IMR-90 (cell line): ENCODE measurements at regions not wholly inside any gene's neighbourhood (a gene's known extent, or its start where the extent isn't known, plus 50 kb on each side); places are given as distances from the start of the nearest gene placed in this dataset.

Experiments
- ATAC-seq: fragments of 200-7000 bp; cut with Tn5 transposase; 2 replicates; pipeline ENCODE4 v1.9.1; 2020; ENCODE audit warnings: low read depth, mild to moderate bottlenecking, moderate library complexity
- BruUV-seq: library from RNA; stranded (reverse); fragments of 400-500 nt; replicated peaks from 2 replicates; lab custom pipeline; 2021; lab: Mats Ljungman, UMichigan
- CTCF ChIA-PET: fragments of 300-600 bp; formaldehyde crosslinking; extraction: SDS; loops from one replicate; lab custom pipeline; 2021; ENCODE audit warnings: antibody characterized with exemption; lab: Yijun Ruan, JAX
- POLR2A ChIA-PET: fragments of 300-600 bp; sonication (Branson Sonifier 250); formaldehyde crosslinking; loops from one replicate; lab custom pipeline; 2022; ENCODE audit warnings: antibody characterized with exemption; ENCODE audit not compliant: unreplicated experiment; lab: Charles Lee
- DNase-seq: peaks from one replicate; pipeline ENCODE4 v3.0.0; 2013
- H2AFZ ChIP-seq: replicated peaks from 2 replicates; pipeline ENCODE3; 2013; ENCODE audit warnings: low read length, mild to moderate bottlenecking; ENCODE audit not compliant: poor library complexity
- H2AK5ac ChIP-seq: 2 replicates; pipeline ENCODE4 v1.6.1; 2013; ENCODE audit warnings: low read depth, low read length, inconsistent platforms
- H2AK9ac ChIP-seq: replicated peaks from 2 replicates; pipeline ENCODE3; 2013; ENCODE audit warnings: mild to moderate bottlenecking, low read depth, low read length, moderate library complexity; ENCODE audit not compliant: poor library complexity
- H2BK120ac ChIP-seq: 2 replicates; pipeline ENCODE4 v1.6.1; 2013; ENCODE audit warnings: low read depth, low read length, inconsistent platforms
- H2BK15ac ChIP-seq: 3 replicates; pipeline ENCODE4 v1.6.1; 2013; ENCODE audit warnings: low read depth, low read length, inconsistent platforms
- H2BK20ac ChIP-seq: 2 replicates; pipeline ENCODE4 v1.6.1; 2013; ENCODE audit warnings: low read depth, mild to moderate bottlenecking, inconsistent platforms, low read length, moderate library complexity
- H2BK5ac ChIP-seq: 2 replicates; pipeline ENCODE4 v1.6.1; 2013; ENCODE audit warnings: mild to moderate bottlenecking, low read depth, low read length, inconsistent platforms; ENCODE audit not compliant: poor library complexity, severe bottlenecking
- H3K14ac ChIP-seq: replicated peaks from 2 replicates; pipeline ENCODE4 v1.6.1; 2013; ENCODE audit warnings: low read depth, low read length, inconsistent platforms
- H3K18ac ChIP-seq: 2 replicates; pipeline ENCODE4 v1.6.1; 2013; ENCODE audit warnings: low read depth, low read length, control low read depth
- H3K23ac ChIP-seq: 2 replicates; pipeline ENCODE4 v1.6.1; 2013; ENCODE audit warnings: low read depth, low read length, inconsistent platforms
- H3K27ac ChIP-seq: 2 replicates; pipeline ENCODE4 v1.5.1; 2013; ENCODE audit warnings: mild to moderate bottlenecking, control low read depth, low read length; ENCODE audit not compliant: insufficient read depth
- H3K27me3 ChIP-seq: 2 replicates; pipeline ENCODE4 v1.6.1; 2013; ENCODE audit warnings: low read length; ENCODE audit not compliant: control insufficient read depth, insufficient read depth
- H3K36me3 ChIP-seq: 2 replicates; pipeline ENCODE4 v1.6.1; 2013; ENCODE audit warnings: low read length, mixed read lengths; ENCODE audit not compliant: control insufficient read depth, insufficient read depth
- H3K4ac ChIP-seq: 2 replicates; pipeline ENCODE4 v1.6.1; 2013; ENCODE audit warnings: low read depth, low read length, inconsistent platforms
- H3K4me1 ChIP-seq: 2 replicates; pipeline ENCODE4 v1.6.1; 2013; ENCODE audit warnings: low read length, mixed read lengths; ENCODE audit not compliant: control insufficient read depth, insufficient read depth
- H3K4me2 ChIP-seq: 2 replicates; pipeline ENCODE4 v1.6.1; 2013; ENCODE audit warnings: low read depth, mild to moderate bottlenecking, control low read depth, low read length, moderate library complexity
- H3K4me3 ChIP-seq: 2 replicates; pipeline ENCODE4 v1.5.1; 2013; ENCODE audit warnings: low read depth, mild to moderate bottlenecking, control low read depth, low read length, moderate library complexity; ENCODE audit not compliant: insufficient read depth
- H3K56ac ChIP-seq: 2 replicates; pipeline ENCODE4 v1.6.1; 2013; ENCODE audit warnings: low read length, inconsistent platforms; ENCODE audit not compliant: insufficient read depth; ENCODE audit errors: extremely low read depth
- H3K79me1 ChIP-seq, 2 experiments: 2 replicates each; pipeline ENCODE4 v1.6.1; 2013; ENCODE audit warnings: low read length in 2 of 2, inconsistent platforms in 1 of 2, low read depth in 1 of 2
- H3K9ac ChIP-seq: 2 replicates; pipeline ENCODE4 v1.6.1; 2013; ENCODE audit warnings: low read depth, low read length, control low read depth
- H3K9me1 ChIP-seq: 2 replicates; pipeline ENCODE4 v1.6.1; 2013; ENCODE audit warnings: low read length, inconsistent platforms; ENCODE audit not compliant: insufficient read depth
- H3K9me3 ChIP-seq: 2 replicates; pipeline ENCODE4 v1.6.1; 2013; ENCODE audit warnings: low read length; ENCODE audit not compliant: control insufficient read depth, insufficient read depth
- H4K20me1 ChIP-seq: 2 replicates; pipeline ENCODE4 v1.6.1; 2013; ENCODE audit warnings: low read length, inconsistent platforms; ENCODE audit not compliant: insufficient read depth
- H4K5ac ChIP-seq: 2 replicates; pipeline ENCODE4 v1.6.1; 2013; ENCODE audit warnings: mild to moderate bottlenecking, low read depth, low read length, control low read depth
- H4K8ac ChIP-seq, 2 experiments: 2 replicates each; pipeline ENCODE4 v1.6.1; 2013; ENCODE audit warnings: low read depth in 2 of 2, low read length in 2 of 2, control low read depth in 1 of 2, inconsistent platforms in 1 of 2
- H4K91ac ChIP-seq: 2 replicates; pipeline ENCODE4 v1.6.1; 2013; ENCODE audit warnings: low read depth, low read length, inconsistent platforms; ENCODE audit not compliant: insufficient read depth
- BHLHE40 ChIP-seq: fragments of 150-350 bp; IDR thresholded peaks from 2 replicates; pipeline ENCODE4 v1.6.1; 2016; ENCODE audit warnings: mild to moderate bottlenecking, low read depth, low read length
- CHD1 ChIP-seq: IDR thresholded peaks from 2 replicates; pipeline ENCODE4 v1.6.1; 2012; ENCODE audit warnings: low read depth, low read length, improper control_type of control experiment
- ELK1 ChIP-seq: fragments of 150-350 bp; IDR thresholded peaks from 2 replicates; pipeline ENCODE4 v1.6.1; 2016; ENCODE audit warnings: low read depth, mild to moderate bottlenecking, low read length, moderate library complexity, borderline replicate concordance
- MAFK ChIP-seq: IDR thresholded peaks from 2 replicates; pipeline ENCODE4 v1.6.1; 2012; ENCODE audit warnings: low read depth, low read length, improper control_type of control experiment
- MAZ ChIP-seq: IDR thresholded peaks from 2 replicates; pipeline ENCODE4 v1.6.1; 2012; ENCODE audit warnings: low read depth, mild to moderate bottlenecking, low read length, improper control_type of control experiment, moderate library complexity, borderline replicate concordance
- POLR2A ChIP-seq: IDR thresholded peaks from 2 replicates; pipeline ENCODE4 v1.6.1; 2012; ENCODE audit warnings: mild to moderate bottlenecking, low read depth, low read length
- RFX5 ChIP-seq: IDR thresholded peaks from 2 replicates; pipeline ENCODE4 v1.8.0; 2012; ENCODE audit warnings: low read depth, mild to moderate bottlenecking, low read length, moderate library complexity
- WGBS, 2 experiments: methylation state at CpG; one replicate each; pipeline versions ENCODE4 v1.1.5 to v1.1.7; 2013; ENCODE audit warnings: missing lambda C conversion rate in 2 of 2; ENCODE audit not compliant: insufficient read length in 1 of 2; ENCODE audit errors: extremely low coverage in 2 of 2; 5-methylcytosine and 5-hydroxymethylcytosine counted together
- dilution Hi-C: fragments of 300-500 bp; cut with HindIII; formaldehyde crosslinking; loops from one replicate; pipeline ENCODE4 v1.14.3; 2018; ENCODE audit warnings: low sequenced_read_pairs; ENCODE audit not compliant: unreplicated experiment
- in situ Hi-C: fragments of 300-500 bp; cut with MboI; formaldehyde crosslinking; loops from 3 replicates; pipeline ENCODE4 v1.14.3; 2019; ENCODE audit warnings: low sequenced_read_pairs, inconsistent platforms, mixed read lengths
- intact Hi-C: fragments of 100-400 bp; cut with micrococcal nuclease; formaldehyde crosslinking; loops from 2 replicates; pipeline ENCODE4 v1.10.0; 2022
- TF ChIP-seq, protein P1 (sequence below): fragments of 150-350 bp; IDR thresholded peaks from 2 replicates; pipeline ENCODE4 v1.6.1; 2017; ENCODE audit warnings: mild to moderate bottlenecking, antibody characterized with exemption, low read length, low read depth

GRCh38 chrX:88072339-88073030 is 554.9 kb downstream of the KLHL4 start:
- no peak overlapping the region for H2AFZ ChIP-seq
- H3K23ac ChIP-seq, result no peak overlapping the region
- H4K5ac ChIP-seq, result no peak overlapping the region
- POLR2A ChIA-PET, result no interaction called here
- H3K56ac ChIP-seq, result no peak overlapping the region
- H2AK9ac ChIP-seq, result no peak overlapping the region
- no peak overlapping the region for H3K4me3 ChIP-seq
- H2BK15ac ChIP-seq, result no peak overlapping the region
- dilution Hi-C loops (no loop called here), in situ Hi-C loops (no loop called here), intact Hi-C loops (no loop called here)
- no peak for ATAC-seq
- H3K4ac ChIP-seq, result no peak overlapping the region
- no peak overlapping the region for H3K18ac ChIP-seq
- WGBS, 2 experiments, result no CpG with 5 or more reads among the region's 2 CpGs
- BruUV-seq, result no TSS peak
- CTCF ChIA-PET, result no interaction called here
- H4K20me1 ChIP-seq, result no peaks in the 10 kb centered on the region
- H3K4me1 ChIP-seq, result no peaks in the 10 kb centered on the region
- no peaks in the 10 kb centered on the region for H3K9me3 ChIP-seq
- H3K14ac ChIP-seq, result no peak overlapping the region
- no peaks in the 10 kb centered on the region for H3K9me1 ChIP-seq
- TF ChIP-seq ELK1 (no peak), MAZ (no peak), POLR2A (no peak), BHLHE40 (no peak), RFX5 (no peak), MAFK (no peak), CHD1 (no peak)
- TF ChIP-seq, protein P1, sequence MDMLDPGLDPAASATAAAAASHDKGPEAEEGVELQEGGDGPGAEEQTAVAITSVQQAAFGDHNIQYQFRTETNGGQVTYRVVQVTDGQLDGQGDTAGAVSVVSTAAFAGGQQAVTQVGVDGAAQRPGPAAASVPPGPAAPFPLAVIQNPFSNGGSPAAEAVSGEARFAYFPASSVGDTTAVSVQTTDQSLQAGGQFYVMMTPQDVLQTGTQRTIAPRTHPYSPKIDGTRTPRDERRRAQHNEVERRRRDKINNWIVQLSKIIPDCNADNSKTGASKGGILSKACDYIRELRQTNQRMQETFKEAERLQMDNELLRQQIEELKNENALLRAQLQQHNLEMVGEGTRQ, result no peak
- no peak overlapping the region for H3K4me2 ChIP-seq
- H3K79me1 ChIP-seq, result no peaks in the 10 kb centered on the region
- no peaks in the 10 kb centered on the region for H3K36me3 ChIP-seq
- H3K27me3 ChIP-seq, result no peaks in the 10 kb centered on the region
- no peak overlapping the region for H4K91ac ChIP-seq
- H2BK120ac ChIP-seq, result no peak overlapping the region
- no peak overlapping the region for H3K27ac ChIP-seq
- H2BK5ac ChIP-seq, result no peak overlapping the region
- no peak overlapping the region for H3K9ac ChIP-seq
- no peak overlapping the region for H4K8ac ChIP-seq
- H2BK20ac ChIP-seq, result no peak overlapping the region
- DNase-seq, result no peak
- no peak overlapping the region for H2AK5ac ChIP-seq
